ENCODE measurements at regions not wholly inside any gene's neighbourhood (a gene's known extent, or its start where the extent isn't known, plus 50 kb on each side); places are given as distances from the start of the nearest gene placed in this dataset.

DNA sequence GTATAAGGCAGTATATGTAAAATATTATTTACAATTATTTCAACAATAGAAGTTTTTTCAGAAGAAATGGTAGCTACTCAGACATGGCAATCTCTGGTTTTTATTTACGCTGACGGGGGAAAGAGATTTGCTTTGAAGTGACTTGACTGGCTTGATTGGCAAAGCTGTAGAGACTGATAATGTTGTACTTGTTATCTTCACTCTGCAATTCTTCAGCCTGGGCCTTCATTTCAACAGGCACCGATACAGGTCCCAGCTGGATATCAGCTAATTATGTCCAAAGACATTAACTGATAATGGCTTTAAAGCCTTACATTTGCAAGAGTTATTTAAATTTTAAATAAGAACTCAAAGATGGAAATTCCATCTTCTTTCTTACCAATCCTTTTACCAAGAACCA lies 151.4 kb upstream of the HS3ST3A1 start:
- no peak for ATAC-seq
- Histone ChIP-seq H3K27ac (no peak overlapping the region), H3K27me3 (no peaks in the 10 kb centered on the region), H3K4me1 (no peaks in the 10 kb centered on the region), H3K36me3 (no peaks in the 10 kb centered on the region), H3K9me3 (peaks cover 0 to 4% (median 0%) of the 10 kb centered on the region in 11 donors), H3K4me3 (no peak overlapping the region)
- no peak for DNase-seq
- 15 to 25% methylated on average over 3 of the region's 3 CpGs for WGBS, 2 donors
- no peak for TF ChIP-seq CTCF (IDR thresholded peaks at IDR 0.05)
- intact Hi-C loops (cut with DNase I) = no loop called here

DNA sequence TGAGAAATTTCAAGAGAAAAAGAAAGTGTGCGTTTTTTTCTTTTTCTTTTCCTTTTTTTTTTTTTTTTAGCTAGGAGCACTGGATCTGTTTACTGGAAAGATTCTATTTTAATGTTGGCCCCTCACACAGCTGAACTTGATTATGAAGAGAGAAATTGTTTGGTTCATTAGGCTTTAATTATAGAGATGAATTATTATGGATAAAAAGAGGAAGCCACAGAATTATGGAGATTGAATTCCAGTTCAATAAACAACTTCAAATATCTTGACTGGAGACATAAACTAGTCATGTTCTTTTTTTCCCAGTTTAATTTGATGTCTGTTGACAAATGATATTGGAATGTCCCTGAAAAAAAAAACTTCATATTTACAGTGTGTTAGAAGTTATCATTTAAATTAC lies 152.0 kb upstream of the HS3ST3A1 start:
- Histone ChIP-seq H3K27me3 (no peaks in the 10 kb centered on the region), H3K27ac (no peak overlapping the region), H3K4me3 (no peak overlapping the region), H3K9me3 (no peaks in the 10 kb centered on the region), H3K36me3 (no peaks in the 10 kb centered on the region), H3K4me1 (no peaks in the 10 kb centered on the region)
- no peak for DNase-seq
- ATAC-seq = no peak
- TF ChIP-seq CTCF (IDR thresholded peaks at IDR 0.05) = no peak
- WGBS, 2 donors = 76 to 96% methylated on average over 1 of the region's 1 CpG
- intact Hi-C loops (cut with DNase I) = no loop called here

GRCh38 chr17:13755851-13756250 lies 154.1 kb upstream of the HS3ST3A1 start:
- no peaks in the 10 kb centered on the region for H3K36me3 ChIP-seq
- ATAC-seq (no peak), DNase-seq (no peak)
- H3K4me1 ChIP-seq = no peaks in the 10 kb centered on the region
- no peaks in the 10 kb centered on the region for H3K9me3 ChIP-seq
- no peak overlapping the region for H3K27ac ChIP-seq
- no peak for TF ChIP-seq CTCF (IDR thresholded peaks at IDR 0.05)
- H3K27me3 ChIP-seq = peaks cover 0 to 3% (median 0%) of the 10 kb centered on the region in 7 donors
- 81 to 82% methylated on average over 8 of the region's 8 CpGs for WGBS, 2 donors
- intact Hi-C loops (cut with DNase I) = no loop called here
- H3K4me3 ChIP-seq = no peak overlapping the region

DNA sequence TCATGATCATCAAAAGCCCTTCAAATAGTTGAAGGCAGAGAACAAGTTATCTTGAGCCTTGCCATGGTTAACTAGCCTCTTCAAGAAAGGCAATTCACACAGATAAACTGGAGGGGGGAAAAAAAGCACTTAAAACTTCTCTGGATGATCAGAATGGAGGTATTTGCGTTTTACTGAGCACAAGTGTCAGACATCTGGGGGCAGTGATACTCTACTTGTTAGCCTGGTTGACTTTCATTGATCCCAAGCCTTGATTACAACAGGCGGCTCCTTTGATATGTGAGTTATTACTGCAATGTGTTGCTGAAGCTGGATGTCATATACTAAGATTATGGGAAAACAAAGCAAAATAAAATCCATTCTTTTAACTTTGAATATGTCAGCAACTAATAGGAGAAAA lies 155.0 kb upstream of the HS3ST3A1 start:
- Histone ChIP-seq H3K27me3 (peaks cover 0 to 3% (median 0%) of the 10 kb centered on the region in 7 donors), H3K4me3 (no peak overlapping the region), H3K9me3 (no peaks in the 10 kb centered on the region), H3K4me1 (no peaks in the 10 kb centered on the region), H3K27ac (no peak overlapping the region), H3K36me3 (no peaks in the 10 kb centered on the region)
- peak in 2 of 9 donors; percentile 13 to 14 for TF ChIP-seq CTCF (IDR thresholded peaks at IDR 0.05)
- ATAC-seq (no peak), DNase-seq (no peak)
- WGBS, 2 donors = 23 to 39% methylated on average over 2 of the region's 2 CpGs
- intact Hi-C loops (cut with DNase I) = no loop called here

DNA sequence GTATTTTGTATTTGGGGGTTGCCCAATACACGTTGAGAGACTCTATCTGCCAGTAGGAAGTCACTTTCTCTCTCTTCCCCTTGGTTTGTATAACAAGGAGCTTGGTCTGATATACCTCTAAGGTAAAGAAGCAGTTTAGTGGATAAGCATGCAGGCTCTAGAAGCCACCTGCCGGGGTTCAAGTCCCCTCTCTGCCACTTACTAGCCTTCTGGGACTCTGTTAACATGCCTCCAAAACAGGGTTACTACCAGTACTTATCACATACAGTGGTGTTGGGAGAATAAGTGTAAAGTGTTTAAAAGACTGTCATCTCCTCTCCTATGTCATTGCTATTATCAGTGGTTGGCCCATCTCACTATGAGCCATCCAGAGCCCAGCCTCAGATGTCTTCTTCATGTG lies 156.1 kb upstream of the HS3ST3A1 start:
- no peak for ATAC-seq
- H3K9me3 ChIP-seq = no peaks in the 10 kb centered on the region
- intact Hi-C loops (cut with DNase I) = no loop called here
- DNase-seq = no peak
- H3K36me3 ChIP-seq = no peaks in the 10 kb centered on the region
- H3K27ac ChIP-seq = no peak overlapping the region
- no peak for TF ChIP-seq CTCF (IDR thresholded peaks at IDR 0.05)
- H3K4me1 ChIP-seq = no peaks in the 10 kb centered on the region
- H3K27me3 ChIP-seq = peaks cover 0 to 3% (median 0%) of the 10 kb centered on the region in 7 donors
- no peak overlapping the region for H3K4me3 ChIP-seq
- WGBS, 2 donors = 65 to 68% methylated on average over 2 of the region's 2 CpGs
